SKM-1 treated with dmso at 0.1 percent for 144 hours (cell line): ENCODE measurements at regions not wholly inside any gene's neighbourhood (a gene's known extent, or its start where the extent isn't known, plus 50 kb on each side); places are given as distances from the start of the nearest gene placed in this dataset.

Experiments
- DNase-seq: peaks from one replicate; lab custom pipeline; 2025; ENCODE audit not compliant: unreplicated experiment; lab: John Stamatoyannopoulos, UW

DNA sequence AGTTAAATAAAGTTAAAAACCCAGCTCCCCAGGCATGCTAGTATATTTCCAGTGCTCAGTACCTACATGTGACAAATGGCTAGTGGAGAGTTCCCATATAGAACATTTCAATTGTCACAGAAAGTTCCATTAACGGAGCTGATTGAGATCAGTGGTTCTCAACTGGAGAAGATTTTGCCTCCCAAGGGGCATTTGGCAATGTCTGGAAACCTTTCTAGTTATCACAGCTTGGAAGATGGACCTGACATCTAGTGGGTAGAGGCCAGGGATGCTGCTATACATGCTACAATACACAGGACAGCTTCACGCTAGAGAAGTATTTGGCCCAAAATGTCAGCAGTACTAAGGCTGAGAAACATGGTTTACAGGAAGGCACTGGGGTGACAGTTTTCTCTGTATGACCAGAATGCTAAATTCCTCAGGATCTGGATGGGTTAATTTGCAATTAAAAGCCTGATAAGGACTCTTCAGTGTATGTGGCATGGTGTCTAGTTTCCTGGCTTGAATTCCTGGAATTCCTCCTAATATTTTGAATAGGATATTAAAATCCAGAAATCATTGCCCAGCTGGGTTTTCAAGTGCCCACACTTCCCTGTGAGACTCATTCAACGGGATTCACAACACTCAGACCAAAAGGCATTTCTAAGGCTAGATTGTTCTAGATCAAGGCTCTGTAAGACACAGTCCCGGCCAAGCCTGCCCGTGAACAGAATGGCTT, 84.7 kb upstream of the SALL4 start:
- DNase-seq, result no peak

DNA sequence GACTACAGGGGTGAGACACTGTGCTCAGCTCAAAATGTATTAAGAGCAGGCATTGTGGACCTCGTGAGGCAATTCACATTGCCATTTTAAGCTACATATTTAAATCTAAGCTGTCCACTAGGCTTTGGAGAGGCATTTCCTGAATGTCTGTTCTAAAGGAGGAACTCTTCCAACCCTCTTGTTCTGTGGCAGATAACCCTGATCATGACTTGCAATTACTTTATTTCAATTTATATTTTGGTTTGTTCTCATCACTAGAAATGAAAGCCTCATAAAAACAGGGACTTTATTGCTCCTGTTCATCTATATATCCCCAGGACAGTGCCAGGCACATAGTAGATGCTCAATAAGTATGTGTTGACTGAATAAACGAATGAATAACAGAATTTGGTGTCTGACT, 84.0 kb upstream of the SALL4 start:
- no peak for DNase-seq

DNA sequence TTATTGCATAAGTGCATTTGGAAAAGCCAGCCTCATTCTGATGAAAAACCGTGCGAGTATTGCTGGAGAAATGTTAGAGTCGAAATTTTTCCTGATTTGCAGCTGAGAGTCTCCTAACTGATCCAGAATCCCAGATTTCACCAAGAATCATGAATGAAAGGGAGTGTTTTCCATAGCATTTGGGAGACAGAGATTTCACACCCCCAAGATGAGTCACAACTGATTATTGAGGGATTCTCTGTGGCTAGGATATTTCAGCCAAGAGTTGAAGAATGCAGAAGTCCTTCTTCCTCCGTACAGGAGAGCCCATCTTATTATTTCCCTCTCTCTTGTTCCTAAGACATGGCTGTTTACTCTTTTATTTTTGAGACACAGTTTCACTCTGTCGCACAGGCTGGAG, 82.2 kb upstream of the SALL4 start:
- DNase-seq, result no peak

DNA sequence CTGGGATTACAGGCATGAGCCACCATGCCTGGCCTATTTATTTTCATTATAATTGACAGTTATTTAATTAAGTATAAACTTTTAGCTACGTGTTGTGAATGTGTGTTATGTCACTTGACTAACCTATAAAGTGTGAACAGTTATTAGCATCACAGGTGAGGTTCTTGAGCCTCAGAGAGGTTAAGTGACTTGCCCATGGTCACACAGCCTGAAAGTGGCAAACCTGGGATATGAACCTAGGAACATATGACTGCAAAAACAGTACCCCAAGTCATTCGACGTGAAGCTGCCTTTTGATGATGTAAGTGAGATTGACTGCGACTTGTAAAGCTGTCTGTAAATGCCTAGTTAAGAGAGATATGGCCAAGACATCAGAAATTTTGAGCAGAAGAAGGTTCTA, 77.9 kb upstream of the SALL4 start:
- no peak for DNase-seq

DNA sequence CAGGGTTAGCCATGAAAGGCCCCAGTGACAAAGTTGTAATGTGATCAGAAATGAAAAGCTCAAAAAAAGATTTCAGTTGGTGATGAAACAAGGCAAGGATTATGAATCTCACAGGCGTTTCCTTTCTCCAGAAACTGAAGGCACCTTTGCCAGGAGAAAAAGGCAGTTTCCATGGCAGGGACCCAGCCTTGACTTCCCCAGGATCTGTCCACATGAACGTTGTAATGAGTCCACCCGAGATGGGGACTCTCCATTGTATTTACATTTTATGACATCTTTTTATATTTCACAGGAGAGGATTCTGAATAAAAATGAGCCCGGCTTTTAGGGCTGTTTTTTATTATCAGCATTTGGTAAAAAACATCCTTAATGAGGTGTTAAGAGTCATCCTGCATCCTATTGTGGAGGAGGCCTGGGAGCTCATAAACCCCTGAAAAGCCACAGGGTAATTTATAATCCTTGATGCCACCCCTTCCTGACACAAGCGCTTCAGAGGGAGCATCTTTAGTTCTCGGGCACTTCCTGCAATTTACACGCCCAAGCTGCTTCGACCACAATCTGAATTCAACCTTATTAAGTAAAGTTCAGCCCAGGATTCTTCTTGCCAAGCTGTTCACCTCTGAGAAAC, 74.1 kb upstream of the SALL4 start:
- no peak for DNase-seq

DNA sequence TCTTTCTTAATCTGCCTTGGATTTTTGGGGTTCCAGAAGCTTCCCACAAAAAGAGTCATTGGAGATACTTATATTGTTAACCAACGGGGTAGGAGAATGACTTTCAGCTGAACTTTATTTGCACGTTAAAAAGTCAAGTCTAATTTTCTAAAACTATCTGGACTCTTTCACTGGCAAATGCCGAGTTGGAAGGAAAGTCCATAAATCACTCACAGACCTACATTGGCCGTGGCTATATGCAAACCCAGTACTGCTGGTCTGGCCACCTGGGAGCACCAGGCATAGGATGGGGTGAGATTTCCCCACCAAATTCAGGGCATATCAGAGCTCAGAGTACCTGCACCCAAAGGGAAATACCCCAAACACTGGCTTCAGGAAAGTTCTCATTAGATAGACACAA, 71.3 kb upstream of the SALL4 start:
- DNase-seq, result no peak

DNA sequence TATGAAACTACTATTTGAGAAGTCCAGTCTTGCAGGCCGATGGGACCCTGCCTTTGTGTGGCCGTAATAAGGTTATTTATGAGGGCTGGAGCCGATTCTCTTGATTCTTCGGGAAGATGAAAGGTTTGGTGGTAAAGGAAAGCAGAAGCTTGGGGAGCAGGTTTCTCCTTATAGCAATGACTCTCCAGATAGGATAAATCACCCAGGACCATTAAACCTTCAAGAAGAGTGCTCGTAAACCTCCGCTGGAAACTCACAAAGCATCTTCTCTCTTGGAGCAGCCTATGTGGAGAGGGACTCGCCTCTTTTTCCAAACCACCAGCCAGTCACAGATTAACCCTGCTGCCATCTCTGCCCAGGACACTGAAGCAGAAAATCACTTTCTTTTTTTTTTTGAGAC, 69.6 kb upstream of the SALL4 start:
- no peak for DNase-seq

DNA sequence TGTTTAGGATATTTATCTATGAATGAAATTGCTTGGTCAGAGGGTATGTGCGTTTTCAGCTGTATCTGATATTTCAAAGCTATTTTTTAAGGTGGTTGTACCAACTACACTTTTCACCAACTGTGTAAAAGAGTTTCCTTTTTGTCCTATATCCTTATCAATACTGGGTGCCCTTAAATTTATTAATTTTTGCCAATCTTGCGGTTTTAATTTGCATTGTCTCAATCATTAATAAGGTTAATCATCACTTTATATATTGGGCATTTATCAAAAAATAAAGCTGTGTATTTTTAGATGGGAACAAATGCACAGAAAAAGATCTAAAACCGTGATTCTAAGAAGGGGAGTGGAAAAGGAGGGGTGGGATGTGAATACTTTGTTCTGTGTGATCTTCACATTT, 66.7 kb upstream of the SALL4 start:
- DNase-seq, result no peak

DNA sequence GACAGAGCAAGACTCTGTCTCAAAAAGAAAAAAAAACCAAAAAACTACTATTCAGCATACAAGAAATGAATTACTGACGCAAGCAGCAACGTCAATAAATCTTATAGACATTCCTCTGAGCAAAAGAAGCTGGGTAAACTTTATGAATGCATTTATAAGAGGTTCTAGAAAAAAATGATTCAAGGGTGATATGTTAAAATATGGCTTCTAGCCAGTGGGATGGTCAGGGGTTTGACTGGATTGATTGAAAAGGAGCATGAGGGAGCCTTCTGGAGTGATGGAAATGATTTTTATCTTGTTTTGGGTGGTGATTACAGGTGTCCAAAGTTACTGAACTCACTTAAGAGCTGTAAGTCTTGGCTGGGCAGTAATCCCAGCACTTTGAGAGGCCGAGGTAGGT, 64.9 kb upstream of the SALL4 start:
- no peak for DNase-seq

DNA sequence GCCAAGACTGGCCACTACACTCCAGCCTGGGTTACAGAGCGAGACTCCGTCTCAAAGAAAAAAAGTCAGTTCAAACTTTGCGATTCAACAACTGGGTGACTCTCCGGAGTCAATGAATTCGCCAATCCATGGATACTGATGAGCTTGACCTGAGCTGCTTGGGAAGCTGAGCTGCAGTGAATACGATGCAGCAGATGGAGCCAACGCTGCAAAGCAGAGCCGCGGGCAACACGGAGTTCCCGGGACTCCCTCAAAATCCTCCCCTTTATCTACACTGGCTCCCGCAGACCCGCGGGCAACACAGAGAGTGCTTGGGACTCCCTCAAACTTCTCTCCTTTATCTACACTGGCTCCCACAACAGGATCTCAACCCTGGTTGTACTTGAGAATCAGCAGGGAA, 62.6 kb upstream of the SALL4 start:
- no peak for DNase-seq

DNA sequence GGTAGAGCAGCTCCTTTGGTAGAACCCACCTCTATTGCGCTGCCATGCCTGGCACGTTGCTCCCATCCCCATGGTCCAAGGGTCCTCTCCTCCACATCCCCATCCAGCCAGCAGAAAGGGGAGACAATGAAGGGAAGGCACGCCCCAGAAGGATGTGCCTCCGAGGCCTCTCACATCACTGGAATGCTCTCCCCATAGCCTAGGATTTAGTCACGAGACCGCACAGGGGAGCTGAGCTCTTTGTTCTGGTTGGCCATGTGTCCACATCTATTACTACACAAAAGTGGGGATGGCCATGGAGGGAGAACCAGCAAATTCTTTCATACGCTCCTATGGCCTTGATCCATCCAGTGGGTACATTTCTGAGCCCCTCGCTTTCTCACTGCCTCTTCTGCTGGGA, 60.5 kb upstream of the SALL4 start:
- DNase-seq, result no peak

DNA sequence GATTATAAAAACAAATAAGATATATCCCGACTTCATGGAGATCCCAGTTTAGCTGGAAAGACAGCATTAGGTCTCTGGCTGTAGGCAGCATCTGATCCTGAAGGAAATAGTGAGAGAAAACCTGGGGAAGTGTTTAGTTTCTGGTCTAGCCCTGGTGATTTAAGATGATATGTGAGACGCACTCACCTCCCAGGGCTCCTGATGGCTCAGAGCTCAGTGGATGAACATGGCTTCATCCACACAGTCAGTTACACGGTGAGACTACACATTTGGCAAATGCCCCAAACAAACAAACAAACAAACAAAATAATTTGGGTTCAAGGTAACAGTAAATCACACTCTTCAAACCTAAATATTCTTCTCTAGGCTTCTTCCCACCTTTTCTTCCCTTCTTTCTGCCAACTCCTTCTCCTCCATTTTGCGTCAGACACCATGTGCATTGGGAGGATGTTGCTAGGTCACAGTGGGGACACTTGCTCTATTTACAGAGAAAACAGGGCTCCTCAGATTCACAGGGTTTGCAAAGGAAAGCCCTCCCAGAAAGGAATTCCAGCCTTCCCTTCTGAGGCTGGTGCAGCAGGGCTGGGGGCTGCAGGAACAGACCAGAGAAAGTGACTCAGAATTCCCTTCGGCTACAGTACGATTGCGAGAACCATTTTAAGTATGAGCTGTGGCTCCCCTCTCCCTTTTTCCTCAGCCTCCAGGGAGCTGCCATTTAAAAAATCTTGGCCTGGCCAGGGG, 59.6 kb upstream of the SALL4 start:
- no peak for DNase-seq

DNA sequence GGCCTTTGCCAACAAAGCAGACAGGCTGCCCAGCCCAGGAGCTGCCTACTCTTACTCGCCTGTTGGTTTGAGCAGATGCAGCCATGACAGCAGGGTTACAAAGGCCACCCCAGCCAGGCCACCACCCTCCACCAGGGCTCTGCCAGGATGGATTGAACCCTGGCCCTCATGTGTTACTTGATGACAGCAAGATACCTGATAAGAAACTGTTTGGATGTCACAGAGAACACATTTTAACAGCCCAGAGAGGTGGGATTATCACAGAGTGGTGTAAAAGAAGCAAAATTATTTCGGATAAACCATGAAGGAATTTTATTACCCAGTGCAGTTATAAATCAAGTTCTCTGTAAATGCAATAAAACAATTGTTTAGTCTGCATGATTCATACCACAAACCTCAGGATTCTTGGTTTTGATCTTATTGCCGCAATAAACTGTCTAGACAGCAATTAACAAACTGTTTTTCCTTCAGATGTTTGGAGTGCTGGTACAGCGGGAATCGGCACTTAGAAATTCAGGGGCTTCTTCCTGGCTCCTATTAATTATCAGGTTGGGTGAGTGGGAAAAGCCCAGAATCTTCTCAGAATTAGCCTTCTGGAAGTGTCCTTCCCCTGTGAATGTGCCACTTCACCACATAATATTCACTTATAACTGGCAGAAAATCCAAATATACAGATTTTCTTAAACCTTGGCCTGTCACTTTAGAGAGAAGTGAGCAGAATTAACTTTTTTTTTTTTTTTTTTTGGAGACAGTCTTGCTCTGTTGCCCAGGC, 58.0 kb upstream of the SALL4 start:
- no peak for DNase-seq

DNA sequence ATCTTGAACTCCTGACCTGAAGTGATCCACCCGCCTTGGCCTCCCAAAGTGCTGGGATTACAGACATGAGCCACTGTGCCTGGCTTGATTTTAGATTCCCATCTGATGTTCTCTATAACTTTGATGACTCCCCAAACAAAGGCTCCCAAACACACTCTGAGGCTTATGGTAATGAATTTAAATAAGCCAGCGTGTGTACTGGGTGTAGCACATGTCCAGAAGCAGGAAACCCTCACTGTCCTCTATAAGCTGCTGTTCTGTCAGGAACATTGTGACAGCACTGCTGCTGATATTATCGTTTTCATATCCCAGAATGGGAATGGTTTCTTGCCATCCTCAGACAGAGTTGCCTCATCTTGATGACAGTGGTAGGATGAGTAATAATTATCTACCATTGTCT, 54.1 kb upstream of the SALL4 start:
- DNase-seq, result no peak

DNA sequence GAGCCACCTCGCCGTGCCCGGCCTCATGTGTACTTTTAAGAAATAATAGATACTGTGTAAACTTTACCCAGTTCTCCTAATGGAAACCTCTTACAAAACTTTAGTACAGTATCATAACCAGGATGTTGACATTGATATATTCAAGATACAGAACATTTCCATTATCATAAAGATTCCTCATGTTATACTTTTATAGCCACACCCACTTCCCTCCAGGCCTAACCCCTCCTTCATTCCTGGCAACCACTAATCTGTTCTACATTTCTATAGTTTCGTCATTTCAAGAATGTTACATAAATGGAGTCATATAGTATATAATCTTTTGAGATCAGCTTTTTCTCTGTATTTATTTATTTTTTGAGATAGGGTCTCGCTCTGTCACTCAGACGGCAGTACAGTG, 52.6 kb upstream of the SALL4 start:
- no peak for DNase-seq
